Right lobe of liver (tissue), 4 donors: ENCODE measurements at regions not wholly inside any gene's neighbourhood (a gene's known extent, or its start where the extent isn't known, plus 50 kb on each side); places are given as distances from the start of the nearest gene placed in this dataset.

Experiments
- POLR2A ChIP-seq: fragments of 450-650 bp; IDR thresholded peaks from one replicate; pipeline ENCODE4 v1.6.1; 2017; ENCODE audit warnings: antibody characterized with exemption, mild to moderate bottlenecking
- TF ChIP-seq, protein P1 (sequence below), 4 donors: fragments of 200-600 bp in 3 of 4; fragments of 450-650 bp in 1 of 4; IDR thresholded peaks; one replicate each; pipeline versions ENCODE4 v1.5.1 to v1.8.0; 2016 to 2022; ENCODE audit warnings: antibody characterized with exemption in 4 of 4, mild to moderate bottlenecking in 2 of 4
- donor health status: DM: no; HTN: no; CAD: no.
- donor health status: DM: no; HTN: no; CAD: no.
- donor health status: DM: no; HTN: yes; CAD: no.

DNA sequence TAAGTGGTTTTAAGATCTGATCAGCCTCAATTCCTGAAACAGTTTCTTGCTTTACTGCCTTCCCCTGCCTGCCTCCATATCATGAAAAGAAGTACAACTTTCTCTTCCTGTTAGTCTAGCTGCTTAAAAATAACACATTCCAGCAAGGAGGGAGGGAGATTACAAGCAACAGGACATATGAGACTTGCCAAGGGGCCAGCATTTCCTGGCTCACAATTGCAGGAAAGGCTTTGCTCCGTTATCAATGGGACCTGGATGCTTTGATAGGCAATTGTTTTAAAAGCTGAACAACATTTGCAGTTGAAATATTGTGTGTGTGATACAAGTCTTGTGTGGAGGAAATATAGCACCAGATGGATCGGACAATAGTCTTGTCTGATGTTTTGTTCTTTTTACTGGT is 425.0 kb downstream of the FAT4 start:
- TF ChIP-seq, protein P1, sequence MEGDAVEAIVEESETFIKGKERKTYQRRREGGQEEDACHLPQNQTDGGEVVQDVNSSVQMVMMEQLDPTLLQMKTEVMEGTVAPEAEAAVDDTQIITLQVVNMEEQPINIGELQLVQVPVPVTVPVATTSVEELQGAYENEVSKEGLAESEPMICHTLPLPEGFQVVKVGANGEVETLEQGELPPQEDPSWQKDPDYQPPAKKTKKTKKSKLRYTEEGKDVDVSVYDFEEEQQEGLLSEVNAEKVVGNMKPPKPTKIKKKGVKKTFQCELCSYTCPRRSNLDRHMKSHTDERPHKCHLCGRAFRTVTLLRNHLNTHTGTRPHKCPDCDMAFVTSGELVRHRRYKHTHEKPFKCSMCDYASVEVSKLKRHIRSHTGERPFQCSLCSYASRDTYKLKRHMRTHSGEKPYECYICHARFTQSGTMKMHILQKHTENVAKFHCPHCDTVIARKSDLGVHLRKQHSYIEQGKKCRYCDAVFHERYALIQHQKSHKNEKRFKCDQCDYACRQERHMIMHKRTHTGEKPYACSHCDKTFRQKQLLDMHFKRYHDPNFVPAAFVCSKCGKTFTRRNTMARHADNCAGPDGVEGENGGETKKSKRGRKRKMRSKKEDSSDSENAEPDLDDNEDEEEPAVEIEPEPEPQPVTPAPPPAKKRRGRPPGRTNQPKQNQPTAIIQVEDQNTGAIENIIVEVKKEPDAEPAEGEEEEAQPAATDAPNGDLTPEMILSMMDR (IDR thresholded peaks at IDR 0.05) = no peak
- TF ChIP-seq POLR2A = no peak
